Neutrophil (primary cell): ENCODE measurements at regions not wholly inside any gene's neighbourhood (a gene's known extent, or its start where the extent isn't known, plus 50 kb on each side); places are given as distances from the start of the nearest gene placed in this dataset.

Experiments used
- H3K27ac ChIP-seq: fragments of 200-600 bp; sonication (generic); 2 replicates; pipeline ENCODE4 v1.5.1; 2016; ENCODE audit warnings: mild to moderate bottlenecking, moderate library complexity
- H3K27me3 ChIP-seq: fragments of 200-600 bp; sonication (generic); 2 replicates; pipeline ENCODE4 v1.6.0; 2016; ENCODE audit warnings: mild to moderate bottlenecking
- H3K36me3 ChIP-seq: fragments of 200-600 bp; sonication (generic); 2 replicates; pipeline ENCODE4 v1.5.1; 2017
- H3K4me1 ChIP-seq, 2 experiments: fragments of 200-600 bp in 1 of 2; sonication (generic) in 1 of 2; 1 replicate in 1 of 2; 2 replicates in 1 of 2; pipeline versions ENCODE4 v1.5.1 to v1.6.1; 2013 to 2016; ENCODE audit warnings: low read depth in 1 of 2, low read length in 1 of 2, mild to moderate bottlenecking in 1 of 2, moderate library complexity in 1 of 2; ENCODE audit not compliant: control insufficient read depth in 1 of 2, insufficient read depth in 1 of 2
- H3K4me3 ChIP-seq, 2 experiments: fragments of 200-600 bp in 1 of 2; sonication (generic) in 1 of 2; 1 replicate in 1 of 2; 2 replicates in 1 of 2; pipeline ENCODE4 v1.5.1; 2013 to 2016; ENCODE audit warnings: low read depth in 1 of 2, low read length in 1 of 2, mild to moderate bottlenecking in 1 of 2, moderate library complexity in 1 of 2
- H3K9me3 ChIP-seq: fragments of 200-600 bp; sonication (generic); 2 replicates; pipeline ENCODE4 v1.5.1; 2016
- TF ChIP-seq, protein P1 (sequence below): fragments of 200-600 bp; sonication (generic); IDR thresholded peaks from 2 replicates; pipeline ENCODE4 v1.5.1; 2016; ENCODE audit warnings: antibody characterized with exemption

DNA sequence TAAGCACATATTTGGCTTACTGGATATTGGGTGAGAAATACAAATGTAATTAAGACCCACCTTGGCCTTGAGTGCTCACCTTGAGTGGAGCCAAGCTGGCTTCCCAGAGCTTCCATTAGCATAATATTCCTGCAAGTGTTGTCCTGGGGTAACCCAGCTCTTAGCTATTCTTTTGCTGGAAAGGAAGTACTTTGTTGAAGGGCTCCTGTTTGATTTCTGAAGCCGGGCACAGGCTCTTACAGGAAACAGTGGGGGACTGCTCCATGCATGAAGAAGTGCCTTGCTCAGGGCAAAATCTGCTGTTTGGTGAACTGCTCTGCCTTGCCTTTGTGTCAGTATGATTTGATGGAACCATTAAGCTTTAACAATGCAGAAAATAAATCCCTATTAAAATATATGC, 325.4 kb downstream of the SMAD2 start:
- Histone ChIP-seq H3K9me3 (no peaks in the 10 kb centered on the region), H3K27ac (no peak overlapping the region), H3K27me3 (no peaks in the 10 kb centered on the region), H3K4me1 (no peaks in the 10 kb centered on the region), H3K36me3 (no peaks in the 10 kb centered on the region), H3K4me3 (no peak overlapping the region)
- TF ChIP-seq, protein P1, sequence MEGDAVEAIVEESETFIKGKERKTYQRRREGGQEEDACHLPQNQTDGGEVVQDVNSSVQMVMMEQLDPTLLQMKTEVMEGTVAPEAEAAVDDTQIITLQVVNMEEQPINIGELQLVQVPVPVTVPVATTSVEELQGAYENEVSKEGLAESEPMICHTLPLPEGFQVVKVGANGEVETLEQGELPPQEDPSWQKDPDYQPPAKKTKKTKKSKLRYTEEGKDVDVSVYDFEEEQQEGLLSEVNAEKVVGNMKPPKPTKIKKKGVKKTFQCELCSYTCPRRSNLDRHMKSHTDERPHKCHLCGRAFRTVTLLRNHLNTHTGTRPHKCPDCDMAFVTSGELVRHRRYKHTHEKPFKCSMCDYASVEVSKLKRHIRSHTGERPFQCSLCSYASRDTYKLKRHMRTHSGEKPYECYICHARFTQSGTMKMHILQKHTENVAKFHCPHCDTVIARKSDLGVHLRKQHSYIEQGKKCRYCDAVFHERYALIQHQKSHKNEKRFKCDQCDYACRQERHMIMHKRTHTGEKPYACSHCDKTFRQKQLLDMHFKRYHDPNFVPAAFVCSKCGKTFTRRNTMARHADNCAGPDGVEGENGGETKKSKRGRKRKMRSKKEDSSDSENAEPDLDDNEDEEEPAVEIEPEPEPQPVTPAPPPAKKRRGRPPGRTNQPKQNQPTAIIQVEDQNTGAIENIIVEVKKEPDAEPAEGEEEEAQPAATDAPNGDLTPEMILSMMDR = no peak

DNA sequence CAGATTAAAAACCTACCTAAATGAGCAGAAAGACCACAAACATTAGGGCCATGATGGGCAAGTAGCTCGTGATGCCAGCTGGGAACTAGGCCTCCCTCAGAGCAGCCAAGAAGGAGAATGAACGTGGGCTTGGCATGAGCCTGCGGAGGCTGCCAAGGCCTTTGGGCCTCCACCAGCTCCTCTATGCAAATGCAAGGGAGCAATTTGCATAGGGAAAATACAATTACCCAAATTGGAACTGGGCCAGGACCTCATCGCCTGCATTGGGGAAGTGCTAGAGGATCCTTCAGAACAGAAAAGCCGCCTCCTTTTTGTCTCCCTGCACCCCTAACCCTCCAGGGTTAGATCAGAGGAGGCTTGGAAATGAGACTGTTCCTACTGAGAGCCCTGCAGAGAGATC, 326.4 kb downstream of the SMAD2 start:
- no peaks in the 10 kb centered on the region for H3K36me3 ChIP-seq
- H3K4me3 ChIP-seq = no peak overlapping the region
- TF ChIP-seq, protein P1 = no peak
- H3K27me3 ChIP-seq = peaks cover 3% of the 10 kb centered on the region
- H3K4me1 ChIP-seq = no peaks in the 10 kb centered on the region
- no peak overlapping the region for H3K27ac ChIP-seq
- H3K9me3 ChIP-seq = no peaks in the 10 kb centered on the region

DNA sequence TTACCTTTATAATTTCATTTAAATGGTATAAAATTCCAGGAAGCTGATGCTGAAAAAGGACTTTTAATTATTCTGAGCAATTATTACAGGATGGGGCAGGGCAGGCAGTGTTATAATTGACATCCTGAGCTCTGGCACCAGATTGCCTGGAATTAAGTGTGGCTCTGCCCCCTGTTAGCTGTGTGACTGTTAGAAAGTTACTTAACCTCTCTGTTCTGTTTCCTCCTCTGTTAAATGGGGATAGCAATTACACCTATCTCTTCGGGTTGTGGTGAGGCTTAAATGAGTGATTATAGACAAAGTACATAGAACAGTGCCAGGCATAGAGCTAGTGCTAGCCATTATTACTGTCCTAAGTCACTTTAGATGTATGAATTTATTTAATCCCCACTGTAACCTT, 327.3 kb downstream of the SMAD2 start:
- Histone ChIP-seq H3K4me1 (no peaks in the 10 kb centered on the region), H3K27ac (no peak overlapping the region), H3K9me3 (no peaks in the 10 kb centered on the region), H3K4me3 (no peak overlapping the region), H3K27me3 (peaks cover 3% of the 10 kb centered on the region), H3K36me3 (no peaks in the 10 kb centered on the region)
- TF ChIP-seq, protein P1 = no peak

DNA sequence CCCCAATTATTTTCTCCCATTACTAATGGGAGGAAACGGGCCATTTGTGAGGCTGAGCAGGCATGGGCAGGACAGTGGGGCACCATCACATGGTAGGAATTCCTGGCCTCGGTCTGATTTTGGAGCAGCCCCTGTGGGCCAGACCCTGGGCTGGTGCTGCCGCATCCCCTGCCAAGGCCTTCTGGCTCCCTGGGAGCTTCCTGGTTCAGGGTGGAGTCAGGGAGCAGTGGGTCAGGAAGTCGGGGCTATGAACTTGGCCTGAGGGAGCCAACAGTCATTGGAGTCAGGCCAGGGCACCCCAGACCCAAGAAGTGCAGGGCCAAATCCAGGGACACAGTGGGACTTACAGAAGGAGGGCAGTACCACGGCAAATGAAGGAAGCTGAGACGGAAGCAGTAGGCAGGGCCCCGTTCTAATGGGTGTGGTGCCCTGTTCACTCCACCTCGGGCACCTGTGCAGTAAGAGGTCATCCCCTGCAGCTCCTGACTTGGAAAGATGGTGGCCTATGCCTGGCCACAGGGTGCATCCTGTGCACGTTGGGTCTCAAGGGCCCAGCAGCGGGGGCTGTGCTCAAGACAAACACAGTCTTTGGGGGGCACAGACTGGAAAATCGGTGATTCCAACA, 328.1 kb downstream of the SMAD2 start:
- TF ChIP-seq, protein P1 = no peak
- Histone ChIP-seq H3K9me3 (no peaks in the 10 kb centered on the region), H3K27ac (no peak overlapping the region), H3K27me3 (peaks cover 3% of the 10 kb centered on the region), H3K36me3 (no peaks in the 10 kb centered on the region), H3K4me3 (no peak overlapping the region), H3K4me1 (no peaks in the 10 kb centered on the region)

DNA sequence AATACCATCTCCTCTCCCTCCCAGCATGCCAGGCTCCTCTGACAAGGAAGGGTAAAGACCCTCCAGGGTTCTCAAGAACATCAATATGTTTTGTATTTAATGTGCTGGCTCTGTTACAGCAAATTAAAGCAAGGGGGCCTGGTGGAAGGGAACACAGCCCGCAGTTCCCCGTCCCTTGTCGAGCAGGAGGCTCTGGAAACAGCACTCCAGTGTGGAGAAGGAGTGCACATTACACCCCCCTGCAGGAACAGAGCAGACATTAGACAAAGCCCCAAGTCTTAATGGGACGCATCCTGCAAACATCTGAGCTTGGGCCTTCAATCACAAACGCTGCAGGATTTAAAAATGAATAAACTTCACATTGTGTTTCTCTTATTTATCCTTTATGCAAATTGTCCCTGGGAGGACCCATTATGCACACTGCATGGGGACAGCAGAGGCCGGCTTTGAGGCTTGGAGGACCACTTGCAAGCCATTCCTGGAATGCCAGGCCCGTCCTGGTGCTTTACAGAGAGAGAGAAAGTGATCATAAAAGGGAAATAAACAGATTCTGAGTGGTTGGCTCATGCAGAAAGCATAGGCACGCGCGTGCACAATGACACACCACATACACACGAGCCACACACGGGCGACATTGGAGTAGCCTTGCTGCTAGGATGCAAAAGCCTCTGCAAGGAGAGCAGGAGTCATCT, 328.7 kb downstream of the SMAD2 start:
- H3K4me1 ChIP-seq = no peaks in the 10 kb centered on the region
- TF ChIP-seq, protein P1 = no peak

More for the DNA sequence above, 328.7 kb downstream of the SMAD2 start:
- no peaks in the 10 kb centered on the region for H3K36me3 ChIP-seq
- H3K4me3 ChIP-seq = no peak overlapping the region
- H3K27ac ChIP-seq = no peak overlapping the region
- peaks cover 3% of the 10 kb centered on the region for H3K27me3 ChIP-seq
- H3K9me3 ChIP-seq = no peaks in the 10 kb centered on the region
